HG03439 (cell line): ENCODE measurements at regions not wholly inside any gene's neighbourhood (a gene's known extent, or its start where the extent isn't known, plus 50 kb on each side); places are given as distances from the start of the nearest gene placed in this dataset.

ENCODE experiments used
- ATAC-seq: cut with Tn5 transposase; IDR thresholded peaks from one replicate; pipeline ENCODE4 v1.9.1; 2021; ENCODE audit warnings: mild to moderate bottlenecking, moderate library complexity; ENCODE audit not compliant: unreplicated experiment

DNA sequence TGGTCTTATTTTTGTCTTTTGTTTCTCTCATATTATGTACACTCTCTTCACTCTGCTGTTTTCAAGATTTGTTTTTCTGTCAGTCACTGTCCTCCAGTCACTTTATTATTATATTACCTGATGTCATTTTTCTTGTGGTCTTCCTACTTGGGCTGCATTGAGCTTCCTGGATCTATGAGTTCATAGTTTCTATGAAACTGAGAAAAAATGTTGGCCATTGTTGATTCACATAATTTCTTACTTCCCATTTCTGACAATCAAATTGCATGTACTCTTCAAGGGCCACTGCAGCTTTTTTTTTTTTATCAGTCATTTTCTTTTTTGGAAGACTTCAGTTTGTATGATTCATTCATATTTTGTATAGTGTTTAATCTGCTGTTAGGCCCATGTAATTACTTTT lies 1180.6 kb upstream of the GBE1 start:
- no peak for ATAC-seq

DNA sequence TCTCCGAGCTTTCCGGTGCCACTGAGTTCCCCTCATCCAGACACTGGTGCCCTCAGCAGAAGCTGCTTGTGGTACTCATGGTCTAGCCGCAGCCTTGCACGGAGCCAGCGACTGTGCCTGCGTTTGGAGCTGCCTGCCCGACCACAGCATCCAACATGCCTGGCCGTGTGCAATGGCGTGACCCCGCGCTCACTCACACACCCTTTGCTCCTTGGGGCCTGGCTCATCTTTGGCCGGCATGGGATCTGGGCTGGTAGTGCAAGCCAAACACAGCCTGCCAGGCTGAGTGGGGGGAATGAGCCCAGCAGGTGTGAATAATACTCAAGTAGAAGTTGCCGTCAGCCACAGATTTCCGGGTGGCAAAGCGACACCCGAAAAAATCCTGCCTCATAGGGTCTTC lies 1178.7 kb upstream of the GBE1 start:
- no peak for ATAC-seq

DNA sequence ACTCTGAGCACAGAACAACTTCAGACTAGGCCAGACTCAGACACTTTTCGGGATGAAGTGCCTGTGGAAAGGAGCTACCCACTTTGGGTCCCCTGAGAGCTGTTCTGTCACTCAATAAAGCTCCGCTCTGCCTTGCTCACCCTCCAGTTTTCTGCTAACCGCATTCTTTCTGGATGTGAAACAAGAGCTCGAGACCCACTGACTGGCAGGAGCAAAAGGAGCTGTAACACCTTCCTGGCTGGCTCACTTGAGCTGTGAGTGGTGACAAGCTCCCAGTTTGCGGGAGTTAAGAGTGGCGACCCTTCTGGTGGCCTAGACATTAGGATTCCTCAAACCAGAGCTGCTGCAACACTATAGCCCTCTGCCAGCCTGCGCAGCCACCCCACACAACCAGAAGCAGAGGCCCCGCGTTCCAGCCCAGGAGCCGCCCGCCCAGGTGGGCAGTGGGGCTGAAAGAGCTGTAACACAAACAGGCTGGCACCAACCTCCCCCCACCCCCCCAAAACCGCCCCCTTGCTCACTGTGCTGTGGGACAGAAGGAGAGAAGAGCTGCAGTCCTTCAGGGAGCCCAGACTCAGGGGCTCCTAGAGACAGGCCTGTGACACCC lies 1178.1 kb upstream of the GBE1 start:
- ATAC-seq = no peak

DNA sequence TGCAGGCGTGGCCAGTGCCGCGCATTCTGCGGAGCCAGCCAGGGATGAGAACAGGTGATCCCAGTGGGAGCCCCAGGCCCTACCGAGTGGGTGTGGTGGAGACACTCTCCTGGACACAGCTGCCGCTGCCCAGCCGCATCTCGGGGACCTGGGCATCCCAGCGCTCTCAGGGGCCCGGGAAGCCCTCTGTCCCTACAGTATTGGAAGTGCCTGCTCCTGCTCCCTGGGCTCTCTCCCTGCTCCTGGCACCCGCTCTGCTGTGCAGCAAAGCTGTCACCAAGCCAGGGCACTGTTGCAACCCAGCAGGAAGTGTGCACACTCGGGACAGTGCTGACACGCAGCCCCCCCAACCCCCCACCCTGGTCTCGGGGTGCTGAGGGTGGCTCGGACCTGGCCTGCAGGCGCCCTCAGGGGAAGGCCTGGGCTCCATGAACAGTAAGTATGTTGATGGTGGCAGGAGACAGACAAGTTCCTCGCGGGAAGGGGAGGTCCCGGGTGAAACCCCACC lies 1177.4 kb upstream of the GBE1 start:
- ATAC-seq = no peak

DNA sequence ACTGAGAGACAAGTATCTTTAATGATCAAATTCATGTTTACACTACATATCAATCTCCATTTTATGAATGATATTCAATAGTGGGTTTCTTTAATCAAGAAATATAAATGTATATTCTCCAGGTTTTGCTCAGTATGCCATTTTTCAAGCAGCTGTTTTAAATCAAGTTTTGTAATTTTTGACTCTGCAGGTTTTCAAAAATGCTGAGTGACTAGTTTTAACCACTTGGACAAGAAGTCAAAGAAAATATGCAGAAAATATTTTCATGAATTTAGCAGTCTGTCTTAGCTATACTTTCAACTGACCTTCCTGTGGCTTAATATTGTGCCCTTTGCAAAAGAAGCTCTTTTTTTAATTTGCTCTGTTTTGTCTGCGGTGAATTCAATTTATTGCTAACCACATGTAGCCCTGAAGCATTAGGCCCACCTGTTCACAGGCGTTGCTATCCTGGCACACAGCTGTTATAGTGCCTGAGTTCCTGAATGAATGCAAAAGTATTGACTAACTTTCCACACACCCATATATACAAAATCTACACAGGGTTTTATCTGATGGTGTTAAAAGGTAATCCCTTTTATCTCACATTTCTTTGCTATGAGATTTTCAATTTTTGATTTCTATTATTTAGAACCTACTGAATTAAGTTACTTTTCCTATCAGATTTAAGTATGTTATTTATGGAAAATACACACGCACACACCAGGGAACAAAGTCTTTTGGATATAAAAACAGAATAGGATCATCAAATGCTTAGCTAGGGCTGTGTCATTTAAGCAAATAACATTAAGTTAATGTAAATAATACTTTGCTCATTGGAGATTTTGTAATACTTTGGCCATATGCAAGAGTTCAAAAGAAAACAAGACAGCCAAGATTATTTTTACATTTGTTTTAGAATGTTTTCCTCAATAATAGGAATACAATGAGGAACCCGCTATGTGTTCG lies 1166.1 kb upstream of the GBE1 start:
- ATAC-seq = no peak

DNA sequence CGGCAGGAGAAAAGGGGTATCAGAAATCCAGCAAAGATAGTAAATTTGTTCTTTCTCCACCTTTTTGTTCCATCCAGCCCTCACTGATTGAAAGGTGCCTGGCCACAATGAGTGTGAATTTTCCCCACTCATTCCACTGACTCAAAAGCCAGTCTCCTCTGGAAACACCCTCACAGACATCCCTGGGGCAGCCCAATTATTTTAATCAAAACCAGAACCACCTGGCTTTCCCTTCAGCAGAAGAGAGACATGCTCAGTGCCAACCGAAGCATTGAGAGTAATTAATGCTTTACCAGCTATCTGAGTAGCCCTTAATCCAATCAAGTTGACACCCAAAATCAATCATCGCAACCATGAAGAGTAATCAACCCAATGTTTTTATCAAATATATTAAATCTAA lies 1129.6 kb upstream of the GBE1 start:
- no peak for ATAC-seq

DNA sequence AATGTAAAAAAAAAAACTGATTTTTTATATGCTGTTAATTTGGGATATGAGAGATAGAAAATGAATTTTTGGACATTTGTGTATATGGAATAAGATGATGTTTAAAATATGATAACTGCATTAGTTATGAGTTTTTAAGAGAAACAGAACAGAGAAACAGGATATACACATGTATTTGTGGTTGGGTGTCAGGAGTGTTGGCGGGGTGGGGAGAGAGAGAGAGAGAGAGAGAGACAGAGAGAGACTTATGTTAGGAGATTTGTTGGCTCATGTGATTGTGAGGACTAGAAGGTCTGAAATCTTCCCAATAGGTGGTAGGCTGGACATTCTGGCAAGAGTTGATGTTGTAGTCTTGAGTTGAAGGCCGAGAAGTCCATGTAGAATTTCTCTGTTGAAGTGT lies 1121.6 kb upstream of the GBE1 start:
- ATAC-seq = no peak

DNA sequence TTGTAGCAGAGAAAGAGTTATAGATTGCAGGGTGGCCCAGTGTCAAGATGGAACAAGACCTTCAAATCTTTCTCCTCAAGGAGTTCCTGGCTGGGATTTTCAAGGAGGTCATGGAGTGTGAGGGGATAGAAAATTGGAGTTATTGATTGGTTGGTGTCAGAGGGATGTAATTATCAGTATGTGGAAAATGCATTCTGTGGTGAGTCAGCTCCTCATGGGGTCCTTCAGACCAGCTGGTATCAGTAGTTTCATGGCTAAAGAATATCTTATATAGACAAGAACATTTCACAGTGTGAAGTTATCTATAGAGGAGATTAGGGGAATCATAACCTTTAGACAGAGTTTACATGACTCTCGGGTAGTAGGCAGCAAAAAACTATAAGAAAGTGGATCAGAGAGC lies 1114.0 kb upstream of the GBE1 start:
- no peak for ATAC-seq

DNA sequence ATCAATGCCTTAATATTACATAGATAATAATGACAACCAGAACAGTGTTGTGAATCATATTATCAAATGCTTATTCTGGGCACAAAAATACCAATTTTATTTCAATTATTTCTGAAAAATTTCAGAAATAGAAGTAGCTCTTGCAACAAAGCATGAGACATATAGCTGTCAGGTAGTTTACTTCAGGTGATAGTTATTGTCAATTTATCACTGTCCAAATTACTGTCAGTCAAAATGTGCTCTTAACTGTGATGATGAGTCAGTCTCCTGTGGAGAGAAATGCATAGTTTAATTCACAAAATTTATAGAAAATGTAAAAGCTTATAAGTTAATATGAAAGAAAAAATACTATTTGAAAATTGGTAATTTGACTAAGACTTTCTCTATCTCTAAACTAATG lies 1078.4 kb upstream of the GBE1 start:
- no peak for ATAC-seq

DNA sequence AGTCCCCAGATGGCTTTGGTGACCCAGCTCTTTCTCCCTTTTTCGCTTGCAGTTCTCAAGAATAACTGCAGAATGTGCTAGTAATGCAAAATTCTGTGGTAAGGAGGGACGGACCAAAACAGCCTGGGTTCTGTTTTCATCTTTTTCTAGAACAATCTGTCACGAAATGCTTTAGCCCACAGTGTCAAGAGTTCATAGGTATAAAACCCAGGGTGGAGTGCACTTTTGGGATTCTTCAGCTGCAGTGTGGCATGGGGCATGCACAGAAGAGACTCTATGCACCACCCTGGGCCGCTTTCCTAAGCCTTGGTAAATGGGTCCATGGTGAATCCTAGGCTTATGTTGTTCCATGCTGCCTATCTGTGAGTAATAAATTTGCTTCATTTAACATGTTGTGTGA lies 1072.7 kb upstream of the GBE1 start:
- ATAC-seq = no peak

DNA sequence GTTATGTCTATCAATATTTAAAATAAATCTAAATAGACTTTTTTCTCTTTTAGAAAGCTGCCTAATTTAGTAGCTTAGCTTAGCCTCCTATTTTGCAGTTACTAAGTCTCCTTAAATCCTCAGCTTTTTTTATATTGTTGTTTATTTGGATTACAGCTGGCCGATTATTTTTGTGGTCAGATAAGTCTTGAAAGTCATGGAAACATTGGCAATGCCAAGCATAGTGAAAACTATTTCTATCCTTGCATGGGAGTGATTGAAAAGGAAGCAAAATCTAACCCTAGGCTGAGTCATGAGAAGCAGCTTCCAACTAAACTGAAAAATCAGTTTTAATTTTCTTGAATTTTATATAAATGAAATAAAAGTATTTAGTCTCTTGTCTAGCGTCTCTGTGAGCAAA lies 1063.0 kb upstream of the GBE1 start:
- no peak for ATAC-seq

DNA sequence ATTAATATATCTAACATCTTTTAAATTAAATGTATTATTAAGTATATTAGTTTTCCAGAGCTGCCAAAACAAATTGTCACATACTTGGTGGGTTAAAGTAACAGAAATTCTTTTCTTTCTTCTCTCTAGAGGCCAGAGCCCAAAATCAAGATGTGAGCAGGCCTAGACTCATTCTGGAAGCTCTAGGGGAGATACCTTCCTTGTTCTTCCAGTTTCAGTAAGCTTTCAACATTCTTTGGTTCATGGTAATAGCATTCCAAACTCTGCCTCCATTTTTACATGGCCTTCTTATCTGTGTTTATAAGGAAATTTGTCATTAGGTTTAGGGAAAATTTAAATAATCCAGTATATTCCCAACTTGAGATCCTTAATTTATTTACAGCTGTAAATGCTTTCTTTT lies 1054.6 kb upstream of the GBE1 start:
- ATAC-seq = no peak

DNA sequence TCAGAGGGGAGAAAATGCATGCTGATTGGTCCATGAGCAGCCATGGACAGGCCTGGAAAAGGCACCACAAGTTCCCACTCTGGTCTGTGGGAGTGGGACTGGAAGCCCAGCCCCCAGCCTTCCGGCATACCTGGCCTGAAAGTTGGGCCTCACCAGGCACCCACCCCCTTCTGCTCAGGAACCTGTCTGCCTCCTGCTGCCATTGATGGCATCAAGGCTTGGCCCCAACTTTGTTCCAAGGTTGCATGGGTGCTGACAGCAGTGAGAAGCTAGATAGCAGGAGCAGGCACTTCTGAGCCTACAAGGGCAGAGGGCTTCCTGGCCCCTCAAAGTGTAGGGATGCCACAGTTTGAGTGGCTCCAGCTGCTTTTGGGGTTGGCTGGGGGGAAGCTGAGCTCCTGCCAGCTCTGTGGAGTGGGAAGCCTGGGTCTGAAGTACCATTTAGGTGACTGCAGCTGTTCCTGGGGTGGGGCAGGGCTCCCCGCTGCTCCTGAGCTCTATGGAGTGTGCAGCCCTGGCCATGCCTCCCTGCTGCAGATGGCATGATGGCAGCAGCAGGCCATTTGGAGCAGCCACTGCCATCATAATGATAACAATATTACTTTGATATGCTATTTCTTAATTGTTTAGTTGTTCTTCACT lies 1054.1 kb upstream of the GBE1 start:
- no peak for ATAC-seq

DNA sequence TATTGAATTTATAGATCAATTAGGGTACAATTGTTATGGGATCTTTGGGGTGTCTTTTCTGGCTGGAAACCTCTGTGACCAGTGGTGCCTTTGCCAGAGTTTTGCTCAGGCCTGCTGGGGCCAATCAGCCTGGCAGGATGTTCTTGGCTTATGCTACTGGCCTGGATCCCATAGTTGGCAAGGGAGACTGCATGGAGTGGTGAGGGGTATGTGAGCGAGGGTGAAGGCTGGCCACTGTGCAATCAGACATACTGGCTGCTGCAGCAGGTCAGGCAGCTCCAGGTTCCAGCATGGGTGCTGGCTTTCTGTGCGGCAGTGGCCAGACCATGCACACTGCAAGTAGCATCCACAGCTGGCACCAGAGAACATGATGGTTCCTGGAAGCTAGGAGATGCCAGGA lies 1053.2 kb upstream of the GBE1 start:
- ATAC-seq = no peak

DNA sequence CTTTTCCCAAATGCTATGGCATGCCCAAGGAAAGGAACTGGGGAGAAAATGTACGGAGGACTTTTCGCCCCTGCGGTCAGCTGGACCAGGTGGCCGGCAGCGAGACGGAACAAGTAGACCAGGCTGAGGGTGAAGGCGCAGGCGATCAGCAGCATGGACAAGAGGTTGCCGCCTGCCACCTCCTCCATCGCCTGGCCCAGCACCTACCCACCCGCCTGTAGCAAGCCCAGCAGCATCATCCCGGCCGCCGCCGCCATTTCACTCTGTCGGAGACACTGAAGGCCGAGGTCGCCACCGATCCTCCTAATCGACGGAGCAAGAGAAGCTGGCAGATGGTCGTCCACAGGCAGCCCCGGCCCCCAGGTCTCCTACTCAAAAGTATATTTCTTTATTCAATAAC lies 1046.3 kb upstream of the GBE1 start:
- no peak for ATAC-seq

DNA sequence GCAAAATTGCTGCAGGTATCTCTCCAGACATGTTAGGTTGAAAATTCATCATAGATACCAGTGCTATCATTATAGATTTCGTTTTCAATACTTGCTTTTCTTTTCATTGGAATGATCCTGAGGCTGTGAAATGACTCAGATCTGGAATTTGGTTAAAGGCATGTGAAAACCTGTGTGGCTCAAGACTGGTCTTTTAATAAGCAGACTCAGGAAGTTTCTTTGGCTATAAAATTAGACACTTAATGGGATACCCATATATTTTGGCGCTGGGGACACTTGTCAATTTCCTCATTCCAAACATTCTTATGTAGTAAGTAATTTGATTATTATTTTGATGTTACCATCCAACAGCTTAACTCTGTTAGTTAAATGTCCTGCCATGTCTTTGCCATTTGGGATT lies 1041.1 kb upstream of the GBE1 start:
- ATAC-seq = no peak

DNA sequence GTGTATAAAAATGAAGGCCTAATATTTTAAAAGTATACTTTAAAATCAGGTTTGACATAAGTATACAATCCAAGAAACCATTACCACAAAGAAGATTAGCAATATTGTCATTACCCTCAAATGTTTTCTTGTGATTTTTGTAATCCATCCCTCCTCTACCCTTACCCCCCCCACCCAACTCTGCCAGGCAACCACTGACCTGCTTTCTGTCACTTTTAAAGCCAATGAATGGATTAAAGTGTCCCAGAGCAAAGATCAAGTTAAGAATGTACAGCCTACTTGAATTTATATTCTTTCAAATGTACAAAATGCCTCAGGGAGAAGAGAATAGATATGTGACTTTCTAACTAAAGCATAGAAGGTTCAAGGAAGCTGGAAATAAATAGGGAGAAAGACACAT lies 1038.8 kb upstream of the GBE1 start:
- ATAC-seq = no peak

DNA sequence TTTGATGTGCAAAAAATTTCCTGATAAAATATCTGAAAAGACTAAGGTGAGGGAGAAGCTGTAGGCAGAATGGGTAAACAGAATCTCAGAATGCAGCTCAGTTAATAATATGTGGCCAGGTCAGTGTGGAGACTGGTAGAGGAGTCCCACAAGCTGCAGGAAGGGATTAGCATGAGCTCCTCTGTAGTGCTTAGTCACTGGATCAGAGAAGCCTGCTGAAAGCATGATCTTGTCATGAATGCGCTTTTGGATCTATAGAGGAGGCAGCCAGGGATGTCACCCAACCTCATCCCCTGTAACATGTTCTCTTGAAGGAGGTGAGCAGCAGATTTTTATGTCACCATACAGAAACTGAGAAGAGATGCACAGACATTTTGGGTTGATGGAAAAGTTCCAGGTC lies 1035.3 kb upstream of the GBE1 start:
- ATAC-seq = no peak

DNA sequence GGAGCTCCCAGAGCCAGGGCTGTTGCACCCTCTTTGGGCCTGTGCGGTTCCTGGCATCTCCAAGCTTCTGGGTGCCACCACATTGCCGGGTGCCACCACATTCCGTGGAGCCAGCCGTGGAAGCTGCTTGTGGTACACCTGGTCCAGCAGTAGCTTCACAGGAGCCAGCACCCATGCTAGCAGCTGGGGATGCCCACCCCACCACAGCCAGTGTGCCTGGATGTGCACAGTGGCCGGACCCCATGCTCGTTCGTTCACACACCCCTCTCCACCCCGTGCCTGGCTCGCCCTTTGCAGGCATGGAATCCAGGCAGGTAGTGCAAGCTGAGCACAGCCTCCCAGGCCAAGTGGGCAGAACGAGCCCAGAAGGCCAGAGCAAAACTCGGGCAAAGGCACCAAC lies 1029.8 kb upstream of the GBE1 start:
- ATAC-seq = no peak

DNA sequence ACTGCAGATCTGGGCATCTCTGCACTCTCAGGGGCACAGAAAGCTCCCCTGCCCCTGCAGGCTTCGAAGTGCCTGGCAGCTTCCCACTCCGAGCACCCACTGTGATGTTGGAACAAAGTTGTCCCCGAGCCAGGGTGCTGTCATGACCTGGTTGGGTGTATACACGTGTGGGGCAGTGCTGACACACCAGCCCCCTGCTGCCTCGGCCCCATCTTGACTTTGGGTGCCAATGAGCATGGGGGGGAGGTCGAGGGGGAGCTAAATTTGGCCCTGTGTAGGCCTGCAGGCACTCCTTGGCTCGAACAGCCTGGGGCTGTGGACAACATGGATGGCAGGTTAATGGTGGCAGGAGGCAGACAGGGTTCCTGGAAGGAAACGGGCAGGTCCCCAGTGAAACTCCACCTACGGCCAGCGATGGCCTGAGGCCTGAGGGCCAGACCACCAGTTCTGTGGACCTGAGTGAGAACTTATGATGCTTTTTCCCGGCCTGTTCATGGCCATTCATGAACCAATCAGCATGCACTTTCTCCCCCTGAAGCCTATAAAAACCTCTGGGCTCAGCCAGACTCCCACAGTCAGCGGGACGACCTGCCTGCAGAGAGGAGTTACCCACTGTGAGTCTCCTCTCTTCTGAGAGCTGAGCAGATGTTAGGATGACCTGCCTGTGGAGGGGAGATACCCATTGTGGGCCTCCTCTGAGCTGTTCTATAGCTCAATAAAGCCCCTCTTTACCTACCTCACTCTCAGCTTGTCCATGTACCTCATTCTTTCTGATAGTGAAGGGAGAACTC lies 1029.1 kb upstream of the GBE1 start:
- ATAC-seq = no peak

DNA sequence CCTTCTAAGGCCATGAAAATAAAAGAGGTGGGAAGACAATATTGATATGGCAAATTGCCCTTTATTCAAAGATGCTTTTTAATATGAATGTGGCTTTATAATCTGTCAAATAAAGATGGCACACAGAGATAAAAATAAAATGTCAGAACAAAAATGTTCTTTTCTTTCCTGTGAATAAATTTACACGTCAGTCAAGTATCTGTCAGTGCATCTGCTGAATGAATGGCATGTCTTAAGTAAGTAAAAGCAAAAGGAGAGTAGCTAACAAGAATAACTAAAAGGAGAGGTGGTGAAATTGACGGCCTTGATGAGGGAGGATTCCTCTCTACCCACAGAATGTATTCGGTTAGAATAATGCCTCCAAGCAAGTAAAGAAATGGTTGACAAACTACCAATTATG lies 1021.7 kb upstream of the GBE1 start:
- ATAC-seq = no peak
